ENCODE measurements at regions not wholly inside any gene's neighbourhood (a gene's known extent, or its start where the extent isn't known, plus 50 kb on each side); places are given as distances from the start of the nearest gene placed in this dataset.
"Not testable (repeated sequence)": the region's sequence is repeated elsewhere in the genome, so short reads cannot be mapped to it uniquely, and the experiment has no call there.

- no peak for FAIRE-seq
These were observed 118.1 kb upstream of the CHD2 start for GRCh38 chr15:92781925-92782453.

GRCh38 chr15:92787116-92787515 lies 113.0 kb upstream of the CHD2 start:
- DNase-seq (ENCODE audit: insufficient read length, low spot score): no peak
- no peak for FAIRE-seq
- no peak for TF ChIP-seq POLR2A (IDR thresholded peaks at IDR 0.05; ENCODE audit: low read depth, low read length)

More at GRCh38 chr15:92781925-92782453, 118.1 kb upstream of the CHD2 start:
- TF ChIP-seq POLR2A (IDR thresholded peaks at IDR 0.05; ENCODE audit: low read depth, low read length): no peak
- DNase-seq (ENCODE audit: insufficient read length, low spot score): no peak

- DNase-seq (ENCODE audit: insufficient read length, low spot score): no peak
- no peak for TF ChIP-seq POLR2A (IDR thresholded peaks at IDR 0.05; ENCODE audit: low read depth, low read length)
- FAIRE-seq: no peak
These were observed 111.9 kb upstream of the CHD2 start for GRCh38 chr15:92788196-92788595.

- not testable (repeated sequence) for FAIRE-seq
These were observed 111.3 kb upstream of the CHD2 start for GRCh38 chr15:92788793-92789192.

GRCh38 chr15:92796161-92796611 lies 103.9 kb upstream of the CHD2 start:
- DNase-seq (ENCODE audit: insufficient read length, low spot score): no peak
- no peak for FAIRE-seq
- TF ChIP-seq POLR2A (IDR thresholded peaks at IDR 0.05; ENCODE audit: low read depth, low read length): no peak

More at GRCh38 chr15:92788793-92789192, 111.3 kb upstream of the CHD2 start:
- DNase-seq (ENCODE audit: insufficient read length, low spot score): not testable (repeated sequence)

GRCh38 chr15:92797168-92798052 lies 102.7 kb upstream of the CHD2 start:
- no peak for TF ChIP-seq POLR2A (IDR thresholded peaks at IDR 0.05; ENCODE audit: low read depth, low read length)
- FAIRE-seq: no peak
- DNase-seq (ENCODE audit: insufficient read length, low spot score): no peak

GRCh38 chr15:92800013-92800412 lies 100.1 kb upstream of the CHD2 start:
- TF ChIP-seq POLR2A (IDR thresholded peaks at IDR 0.05; ENCODE audit: low read depth, low read length): no peak
- FAIRE-seq (no peak), DNase-seq (ENCODE audit: insufficient read length, low spot score) (no peak)

- not testable (repeated sequence) for FAIRE-seq; DNase-seq (ENCODE audit: insufficient read length, low spot score)
These were observed 99.6 kb upstream of the CHD2 start for GRCh38 chr15:92800416-92801055.

GRCh38 chr15:92801056-92801773 lies 98.9 kb upstream of the CHD2 start:
- peak; percentile 37; the same call in 1 of the 2 replicates for TF ChIP-seq POLR2A (IDR thresholded peaks at IDR 0.05; ENCODE audit: low read depth, low read length)
- DNase-seq (ENCODE audit: insufficient read length, low spot score); FAIRE-seq: not testable (repeated sequence)

GRCh38 chr15:92801774-92802464 lies 98.2 kb upstream of the CHD2 start:
- DNase-seq (ENCODE audit: insufficient read length, low spot score) (no peak), FAIRE-seq (no peak)
- no peak for TF ChIP-seq POLR2A (IDR thresholded peaks at IDR 0.05; ENCODE audit: low read depth, low read length)

- TF ChIP-seq POLR2A (IDR thresholded peaks at IDR 0.05; ENCODE audit: low read depth, low read length): no peak
- FAIRE-seq: no peak
- no peak for DNase-seq (ENCODE audit: insufficient read length, low spot score)
These were observed 96.6 kb upstream of the CHD2 start for GRCh38 chr15:92803536-92803851.

GRCh38 chr15:92803852-92804609 lies 96.1 kb upstream of the CHD2 start:
- no peak for DNase-seq (ENCODE audit: insufficient read length, low spot score)
- no peak for TF ChIP-seq POLR2A (IDR thresholded peaks at IDR 0.05; ENCODE audit: low read depth, low read length)
- no peak for FAIRE-seq

- FAIRE-seq; DNase-seq (ENCODE audit: insufficient read length, low spot score): not testable (repeated sequence)
These were observed 95.6 kb upstream of the CHD2 start for GRCh38 chr15:92804610-92804936.
